ENCODE measurements at regions not wholly inside any gene's neighbourhood (a gene's known extent, or its start where the extent isn't known, plus 50 kb on each side); places are given as distances from the start of the nearest gene placed in this dataset.
"Not testable (repeated sequence)": the region's sequence is repeated elsewhere in the genome, so short reads cannot be mapped to it uniquely, and the experiment has no call there.

DNA sequence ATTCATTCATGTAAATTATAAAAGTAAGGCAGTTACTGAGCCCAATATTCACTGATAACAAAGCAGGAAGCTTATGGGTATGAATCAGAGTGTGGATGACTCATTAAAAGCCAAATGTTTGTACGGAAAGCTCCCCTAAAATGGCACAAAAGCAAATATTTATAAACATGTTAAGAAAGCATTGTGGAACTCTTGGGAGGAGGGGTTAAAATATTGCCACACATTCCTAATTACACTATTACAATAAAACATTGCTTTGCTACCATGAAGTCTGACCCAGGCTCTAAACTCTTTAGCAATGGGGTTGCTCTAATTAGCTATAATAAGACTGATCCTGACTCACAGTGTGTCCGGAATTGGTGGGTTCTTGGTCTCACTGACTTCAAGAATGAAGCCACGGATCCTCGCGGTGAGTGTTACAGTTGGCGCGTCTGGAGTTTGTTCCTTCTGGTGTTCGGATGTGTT, 110.9 kb downstream of the NAB1 start:
- Histone ChIP-seq H3K9me3 (no peaks in the 10 kb centered on the region), H3K4me3 (no peak overlapping the region), H3K27ac (no peak overlapping the region), H3K4me1 (no peaks in the 10 kb centered on the region), H3K36me3 (no peaks in the 10 kb centered on the region), H3K27me3 (no peaks in the 10 kb centered on the region)
- intact Hi-C loops (cut with DNase I; ENCODE audit: low total_unique reads) = no loop called here
- no peak for DNase-seq
- TF ChIP-seq, protein P1, sequence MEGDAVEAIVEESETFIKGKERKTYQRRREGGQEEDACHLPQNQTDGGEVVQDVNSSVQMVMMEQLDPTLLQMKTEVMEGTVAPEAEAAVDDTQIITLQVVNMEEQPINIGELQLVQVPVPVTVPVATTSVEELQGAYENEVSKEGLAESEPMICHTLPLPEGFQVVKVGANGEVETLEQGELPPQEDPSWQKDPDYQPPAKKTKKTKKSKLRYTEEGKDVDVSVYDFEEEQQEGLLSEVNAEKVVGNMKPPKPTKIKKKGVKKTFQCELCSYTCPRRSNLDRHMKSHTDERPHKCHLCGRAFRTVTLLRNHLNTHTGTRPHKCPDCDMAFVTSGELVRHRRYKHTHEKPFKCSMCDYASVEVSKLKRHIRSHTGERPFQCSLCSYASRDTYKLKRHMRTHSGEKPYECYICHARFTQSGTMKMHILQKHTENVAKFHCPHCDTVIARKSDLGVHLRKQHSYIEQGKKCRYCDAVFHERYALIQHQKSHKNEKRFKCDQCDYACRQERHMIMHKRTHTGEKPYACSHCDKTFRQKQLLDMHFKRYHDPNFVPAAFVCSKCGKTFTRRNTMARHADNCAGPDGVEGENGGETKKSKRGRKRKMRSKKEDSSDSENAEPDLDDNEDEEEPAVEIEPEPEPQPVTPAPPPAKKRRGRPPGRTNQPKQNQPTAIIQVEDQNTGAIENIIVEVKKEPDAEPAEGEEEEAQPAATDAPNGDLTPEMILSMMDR (IDR thresholded peaks at IDR 0.05) = no peak
- TF ChIP-seq POLR2A (IDR thresholded peaks at IDR 0.05) = no peak

DNA sequence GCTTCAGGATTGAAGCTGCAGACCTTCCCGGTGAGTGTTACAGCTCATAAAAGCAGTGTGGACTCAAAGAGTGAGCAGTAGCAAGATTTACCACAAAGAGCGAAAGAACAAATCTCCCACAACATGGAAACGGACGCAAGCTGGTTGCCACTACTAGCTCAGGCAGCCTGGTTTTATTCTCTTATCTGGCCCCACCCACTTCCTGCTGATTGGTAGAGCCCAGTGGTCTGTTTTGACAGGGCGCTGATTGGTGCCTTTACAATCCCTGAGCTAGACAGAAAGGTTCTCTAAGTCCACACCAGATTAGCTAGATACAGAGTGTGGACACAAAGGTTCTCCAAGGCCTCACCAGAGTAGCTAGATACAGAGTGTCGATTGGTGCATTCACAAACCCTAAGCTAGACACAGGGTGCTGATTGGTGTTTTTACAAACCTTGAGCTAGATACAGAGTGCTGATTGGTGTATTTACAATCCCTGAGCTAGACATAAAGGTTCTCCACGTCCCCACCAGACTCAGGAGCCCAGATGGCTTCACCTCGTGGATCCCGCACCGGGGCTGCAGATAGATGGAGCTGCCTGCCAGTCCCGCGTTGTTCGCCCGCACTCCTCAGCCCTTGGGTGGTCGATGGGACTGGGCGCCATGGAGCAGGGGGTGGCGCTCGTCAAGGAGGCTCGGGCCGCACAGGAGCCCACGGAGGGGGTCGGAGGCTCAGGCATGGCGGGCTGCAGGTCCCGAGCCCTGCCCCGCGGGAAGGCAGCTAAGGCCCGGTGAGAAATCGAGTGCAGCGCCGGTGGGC, 111.7 kb downstream of the NAB1 start:
- intact Hi-C loops (cut with DNase I; ENCODE audit: low total_unique reads); H3K27me3 ChIP-seq; H3K36me3 ChIP-seq; DNase-seq; H3K4me3 ChIP-seq; H3K4me1 ChIP-seq; H3K27ac ChIP-seq; H3K9me3 ChIP-seq: not testable (repeated sequence)

DNA sequence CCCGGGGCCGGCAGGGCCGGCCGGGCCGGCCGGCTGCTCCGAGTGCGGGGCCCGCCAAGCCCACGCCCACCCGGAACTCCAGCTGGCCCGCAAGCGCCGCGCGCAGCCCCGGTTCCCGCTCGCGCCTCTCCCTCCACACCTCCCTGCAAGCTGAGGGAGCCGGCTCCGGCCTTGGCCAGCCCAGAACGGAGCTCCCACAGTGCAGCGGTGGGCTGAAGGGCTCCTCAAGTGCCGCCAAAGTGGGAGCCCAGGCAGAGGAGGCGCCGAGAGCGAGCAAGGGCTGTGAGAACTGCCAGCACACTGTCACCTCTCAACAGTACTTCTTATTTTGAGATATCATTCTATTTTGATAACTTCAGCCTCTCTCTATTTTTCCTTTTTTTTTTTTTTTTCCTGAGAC, 112.3 kb downstream of the NAB1 start:
- H3K27me3 ChIP-seq; H3K36me3 ChIP-seq; H3K4me1 ChIP-seq; DNase-seq; H3K9me3 ChIP-seq; H3K4me3 ChIP-seq; intact Hi-C loops (cut with DNase I; ENCODE audit: low total_unique reads); H3K27ac ChIP-seq: not testable (repeated sequence)

DNA sequence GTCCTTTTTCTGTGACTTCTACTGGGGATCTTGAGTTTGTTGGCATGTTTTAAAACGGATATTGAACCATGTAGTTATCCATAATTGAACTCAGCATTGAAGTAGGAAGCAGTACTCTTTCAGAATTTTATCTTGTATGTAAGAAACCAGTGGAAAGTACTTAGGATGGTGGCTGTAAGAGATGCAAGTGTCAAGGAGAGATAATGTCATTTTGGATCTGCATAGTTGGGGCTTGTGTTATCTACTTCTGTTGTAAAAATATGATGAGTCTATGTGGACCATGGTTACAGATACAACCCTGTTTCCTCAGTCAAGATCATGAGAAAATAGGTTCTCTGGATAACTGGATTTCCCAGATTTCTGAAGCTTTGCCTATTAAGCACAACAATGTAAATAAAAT, 113.7 kb downstream of the NAB1 start:
- TF ChIP-seq POLR2A (IDR thresholded peaks at IDR 0.05) = no peak
- TF ChIP-seq, protein P1 (IDR thresholded peaks at IDR 0.05) = no peak
- no peaks in the 10 kb centered on the region for H3K9me3 ChIP-seq
- intact Hi-C loops (cut with DNase I; ENCODE audit: low total_unique reads) = no loop called here
- no peaks in the 10 kb centered on the region for H3K27me3 ChIP-seq
- no peaks in the 10 kb centered on the region for H3K4me1 ChIP-seq
- DNase-seq = no peak
- no peak overlapping the region for H3K4me3 ChIP-seq
- no peaks in the 10 kb centered on the region for H3K36me3 ChIP-seq
- no peak overlapping the region for H3K27ac ChIP-seq

DNA sequence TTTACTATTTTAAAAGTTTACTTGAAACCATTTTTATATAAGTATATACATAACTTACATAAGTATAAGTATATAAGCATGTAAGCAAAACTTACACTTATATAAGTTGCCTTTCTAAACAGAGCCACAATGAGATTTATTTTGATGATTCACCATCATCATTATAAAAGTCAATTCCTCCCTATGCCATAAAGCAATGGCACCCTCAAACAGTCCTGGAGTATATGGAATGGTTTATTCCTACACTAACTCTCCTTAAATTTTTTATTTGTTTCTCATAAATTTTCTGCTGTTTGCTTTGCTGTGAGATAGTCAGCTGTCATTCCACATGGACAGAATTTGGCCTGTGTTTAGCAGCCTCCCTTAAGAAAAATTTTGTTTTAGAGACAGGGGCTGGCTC, 114.2 kb downstream of the NAB1 start:
- DNase-seq = no peak
- no peak for TF ChIP-seq POLR2A (IDR thresholded peaks at IDR 0.05)
- TF ChIP-seq, protein P1 (IDR thresholded peaks at IDR 0.05) = no peak
- no peaks in the 10 kb centered on the region for H3K27me3 ChIP-seq
- intact Hi-C loops (cut with DNase I; ENCODE audit: low total_unique reads) = no loop called here
- no peaks in the 10 kb centered on the region for H3K9me3 ChIP-seq
- no peak overlapping the region for H3K27ac ChIP-seq
- H3K36me3 ChIP-seq = no peaks in the 10 kb centered on the region
- H3K4me3 ChIP-seq = no peak overlapping the region
- no peaks in the 10 kb centered on the region for H3K4me1 ChIP-seq

DNA sequence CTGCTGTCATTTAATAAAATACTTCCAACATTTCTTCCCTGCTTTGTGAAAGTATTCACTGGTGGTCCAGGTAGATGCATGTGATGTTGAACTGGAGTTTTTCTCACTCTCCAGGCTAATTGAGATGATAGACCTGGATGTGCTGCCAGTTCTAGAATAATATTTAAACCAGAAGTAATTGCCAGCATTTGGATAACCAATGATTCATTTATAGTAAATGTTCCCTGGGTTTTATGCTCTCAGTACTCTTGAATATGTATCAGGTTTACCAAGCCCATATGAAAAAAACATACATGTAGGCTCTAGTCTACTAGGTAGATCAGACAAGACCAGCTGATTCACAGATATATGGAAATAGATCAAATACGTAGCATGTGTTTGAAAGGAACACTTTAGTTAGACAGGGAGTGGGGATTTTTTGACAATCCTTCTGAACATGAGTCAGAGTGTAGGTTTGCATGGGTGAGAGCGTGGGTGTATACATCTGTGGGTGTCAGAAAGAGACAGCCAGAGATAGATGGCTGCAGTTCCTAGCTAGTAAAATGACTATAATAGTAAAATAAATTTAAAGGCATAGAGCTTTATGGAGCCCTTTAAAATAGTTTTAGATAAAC, 115.1 kb downstream of the NAB1 start:
- Histone ChIP-seq H3K9me3 (no peaks in the 10 kb centered on the region), H3K36me3 (no peaks in the 10 kb centered on the region), H3K4me3 (no peak overlapping the region), H3K4me1 (no peaks in the 10 kb centered on the region), H3K27me3 (no peaks in the 10 kb centered on the region), H3K27ac (no peak overlapping the region)
- TF ChIP-seq POLR2A (IDR thresholded peaks at IDR 0.05) = no peak
- DNase-seq = no peak
- intact Hi-C loops (cut with DNase I; ENCODE audit: low total_unique reads) = no loop called here
